ENCODE measurements at regions not wholly inside any gene's neighbourhood (a gene's known extent, or its start where the extent isn't known, plus 50 kb on each side); places are given as distances from the start of the nearest gene placed in this dataset.

DNA sequence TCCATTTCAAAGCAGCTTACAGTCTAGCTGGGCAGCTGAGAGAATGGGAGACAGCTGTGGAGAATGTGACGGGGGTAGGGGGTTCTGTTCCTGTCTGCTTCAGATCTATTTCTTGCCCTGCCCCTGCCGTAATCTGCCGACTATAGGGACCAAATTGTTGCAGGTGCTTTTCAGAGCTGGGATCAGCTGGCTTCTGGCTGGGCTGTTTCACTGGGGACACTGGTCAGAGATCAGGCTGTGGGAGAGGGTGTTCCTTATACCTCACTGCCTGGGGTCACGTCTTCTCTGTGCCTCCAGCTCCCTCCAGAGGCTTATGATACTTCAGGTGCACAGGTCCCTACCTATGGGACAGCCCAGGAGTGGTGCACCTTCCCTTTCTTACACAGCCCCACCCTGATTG, 514.9 kb upstream of the GOT2 start:
- no peak for TF ChIP-seq POLR2A (IDR thresholded peaks at IDR 0.05)
- TF ChIP-seq, protein P1, sequence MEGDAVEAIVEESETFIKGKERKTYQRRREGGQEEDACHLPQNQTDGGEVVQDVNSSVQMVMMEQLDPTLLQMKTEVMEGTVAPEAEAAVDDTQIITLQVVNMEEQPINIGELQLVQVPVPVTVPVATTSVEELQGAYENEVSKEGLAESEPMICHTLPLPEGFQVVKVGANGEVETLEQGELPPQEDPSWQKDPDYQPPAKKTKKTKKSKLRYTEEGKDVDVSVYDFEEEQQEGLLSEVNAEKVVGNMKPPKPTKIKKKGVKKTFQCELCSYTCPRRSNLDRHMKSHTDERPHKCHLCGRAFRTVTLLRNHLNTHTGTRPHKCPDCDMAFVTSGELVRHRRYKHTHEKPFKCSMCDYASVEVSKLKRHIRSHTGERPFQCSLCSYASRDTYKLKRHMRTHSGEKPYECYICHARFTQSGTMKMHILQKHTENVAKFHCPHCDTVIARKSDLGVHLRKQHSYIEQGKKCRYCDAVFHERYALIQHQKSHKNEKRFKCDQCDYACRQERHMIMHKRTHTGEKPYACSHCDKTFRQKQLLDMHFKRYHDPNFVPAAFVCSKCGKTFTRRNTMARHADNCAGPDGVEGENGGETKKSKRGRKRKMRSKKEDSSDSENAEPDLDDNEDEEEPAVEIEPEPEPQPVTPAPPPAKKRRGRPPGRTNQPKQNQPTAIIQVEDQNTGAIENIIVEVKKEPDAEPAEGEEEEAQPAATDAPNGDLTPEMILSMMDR (IDR thresholded peaks at IDR 0.05), result no peak

Data from prostate gland (tissue), 2 donors.